IMR-90 (cell line): ENCODE measurements at regions not wholly inside any gene's neighbourhood (a gene's known extent, or its start where the extent isn't known, plus 50 kb on each side); places are given as distances from the start of the nearest gene placed in this dataset.

Experiments used
- ATAC-seq: fragments of 200-7000 bp; cut with Tn5 transposase; 2 replicates; pipeline ENCODE4 v1.9.1; 2020; ENCODE audit warnings: low read depth, mild to moderate bottlenecking, moderate library complexity
- BruUV-seq: library from RNA; stranded (reverse); fragments of 400-500 nt; replicated peaks from 2 replicates; lab custom pipeline; 2021; lab: Mats Ljungman, UMichigan
- CTCF ChIA-PET: fragments of 300-600 bp; formaldehyde crosslinking; extraction: SDS; loops from one replicate; lab custom pipeline; 2021; ENCODE audit warnings: antibody characterized with exemption; lab: Yijun Ruan, JAX
- POLR2A ChIA-PET: fragments of 300-600 bp; sonication (Branson Sonifier 250); formaldehyde crosslinking; loops from one replicate; lab custom pipeline; 2022; ENCODE audit warnings: antibody characterized with exemption; ENCODE audit not compliant: unreplicated experiment; lab: Charles Lee
- DNase-seq: peaks from one replicate; pipeline ENCODE4 v3.0.0; 2013
- H2AFZ ChIP-seq: replicated peaks from 2 replicates; pipeline ENCODE3; 2013; ENCODE audit warnings: low read length, mild to moderate bottlenecking; ENCODE audit not compliant: poor library complexity
- H2AK5ac ChIP-seq: 2 replicates; pipeline ENCODE4 v1.6.1; 2013; ENCODE audit warnings: low read depth, low read length, inconsistent platforms
- H2AK9ac ChIP-seq: replicated peaks from 2 replicates; pipeline ENCODE3; 2013; ENCODE audit warnings: mild to moderate bottlenecking, low read depth, low read length, moderate library complexity; ENCODE audit not compliant: poor library complexity
- H2BK120ac ChIP-seq: 2 replicates; pipeline ENCODE4 v1.6.1; 2013; ENCODE audit warnings: low read depth, low read length, inconsistent platforms
- H2BK15ac ChIP-seq: 3 replicates; pipeline ENCODE4 v1.6.1; 2013; ENCODE audit warnings: low read depth, low read length, inconsistent platforms
- H2BK20ac ChIP-seq: 2 replicates; pipeline ENCODE4 v1.6.1; 2013; ENCODE audit warnings: low read depth, mild to moderate bottlenecking, inconsistent platforms, low read length, moderate library complexity
- H2BK5ac ChIP-seq: 2 replicates; pipeline ENCODE4 v1.6.1; 2013; ENCODE audit warnings: mild to moderate bottlenecking, low read depth, low read length, inconsistent platforms; ENCODE audit not compliant: poor library complexity, severe bottlenecking
- H3K14ac ChIP-seq: replicated peaks from 2 replicates; pipeline ENCODE4 v1.6.1; 2013; ENCODE audit warnings: low read depth, low read length, inconsistent platforms
- H3K18ac ChIP-seq: 2 replicates; pipeline ENCODE4 v1.6.1; 2013; ENCODE audit warnings: low read depth, low read length, control low read depth
- H3K23ac ChIP-seq: 2 replicates; pipeline ENCODE4 v1.6.1; 2013; ENCODE audit warnings: low read depth, low read length, inconsistent platforms
- H3K27ac ChIP-seq: 2 replicates; pipeline ENCODE4 v1.5.1; 2013; ENCODE audit warnings: mild to moderate bottlenecking, control low read depth, low read length; ENCODE audit not compliant: insufficient read depth
- H3K27me3 ChIP-seq: 2 replicates; pipeline ENCODE4 v1.6.1; 2013; ENCODE audit warnings: low read length; ENCODE audit not compliant: control insufficient read depth, insufficient read depth
- H3K36me3 ChIP-seq: 2 replicates; pipeline ENCODE4 v1.6.1; 2013; ENCODE audit warnings: low read length, mixed read lengths; ENCODE audit not compliant: control insufficient read depth, insufficient read depth
- H3K4ac ChIP-seq: 2 replicates; pipeline ENCODE4 v1.6.1; 2013; ENCODE audit warnings: low read depth, low read length, inconsistent platforms
- H3K4me1 ChIP-seq: 2 replicates; pipeline ENCODE4 v1.6.1; 2013; ENCODE audit warnings: low read length, mixed read lengths; ENCODE audit not compliant: control insufficient read depth, insufficient read depth
- H3K4me2 ChIP-seq: 2 replicates; pipeline ENCODE4 v1.6.1; 2013; ENCODE audit warnings: low read depth, mild to moderate bottlenecking, control low read depth, low read length, moderate library complexity
- H3K4me3 ChIP-seq: 2 replicates; pipeline ENCODE4 v1.5.1; 2013; ENCODE audit warnings: low read depth, mild to moderate bottlenecking, control low read depth, low read length, moderate library complexity; ENCODE audit not compliant: insufficient read depth
- H3K56ac ChIP-seq: 2 replicates; pipeline ENCODE4 v1.6.1; 2013; ENCODE audit warnings: low read length, inconsistent platforms; ENCODE audit not compliant: insufficient read depth; ENCODE audit errors: extremely low read depth
- H3K79me1 ChIP-seq, 2 experiments: 2 replicates each; pipeline ENCODE4 v1.6.1; 2013; ENCODE audit warnings: low read length in 2 of 2, inconsistent platforms in 1 of 2, low read depth in 1 of 2
- H3K9ac ChIP-seq: 2 replicates; pipeline ENCODE4 v1.6.1; 2013; ENCODE audit warnings: low read depth, low read length, control low read depth
- H3K9me1 ChIP-seq: 2 replicates; pipeline ENCODE4 v1.6.1; 2013; ENCODE audit warnings: low read length, inconsistent platforms; ENCODE audit not compliant: insufficient read depth
- H3K9me3 ChIP-seq: 2 replicates; pipeline ENCODE4 v1.6.1; 2013; ENCODE audit warnings: low read length; ENCODE audit not compliant: control insufficient read depth, insufficient read depth
- H4K20me1 ChIP-seq: 2 replicates; pipeline ENCODE4 v1.6.1; 2013; ENCODE audit warnings: low read length, inconsistent platforms; ENCODE audit not compliant: insufficient read depth
- H4K5ac ChIP-seq: 2 replicates; pipeline ENCODE4 v1.6.1; 2013; ENCODE audit warnings: mild to moderate bottlenecking, low read depth, low read length, control low read depth
- H4K8ac ChIP-seq, 2 experiments: 2 replicates each; pipeline ENCODE4 v1.6.1; 2013; ENCODE audit warnings: low read depth in 2 of 2, low read length in 2 of 2, control low read depth in 1 of 2, inconsistent platforms in 1 of 2
- H4K91ac ChIP-seq: 2 replicates; pipeline ENCODE4 v1.6.1; 2013; ENCODE audit warnings: low read depth, low read length, inconsistent platforms; ENCODE audit not compliant: insufficient read depth
- MAFK ChIP-seq: IDR thresholded peaks from 2 replicates; pipeline ENCODE4 v1.6.1; 2012; ENCODE audit warnings: low read depth, low read length, improper control_type of control experiment
- WGBS, 2 experiments: methylation state at CpG; one replicate each; pipeline versions ENCODE4 v1.1.5 to v1.1.7; 2013; ENCODE audit warnings: missing lambda C conversion rate in 2 of 2; ENCODE audit not compliant: insufficient read length in 1 of 2; ENCODE audit errors: extremely low coverage in 2 of 2; 5-methylcytosine and 5-hydroxymethylcytosine counted together
- dilution Hi-C: fragments of 300-500 bp; cut with HindIII; formaldehyde crosslinking; loops from one replicate; pipeline ENCODE4 v1.14.3; 2018; ENCODE audit warnings: low sequenced_read_pairs; ENCODE audit not compliant: unreplicated experiment
- in situ Hi-C: fragments of 300-500 bp; cut with MboI; formaldehyde crosslinking; loops from 3 replicates; pipeline ENCODE4 v1.14.3; 2019; ENCODE audit warnings: low sequenced_read_pairs, inconsistent platforms, mixed read lengths
- intact Hi-C: fragments of 100-400 bp; cut with micrococcal nuclease; formaldehyde crosslinking; loops from 2 replicates; pipeline ENCODE4 v1.10.0; 2022
- TF ChIP-seq, protein P1 (sequence below): fragments of 150-350 bp; IDR thresholded peaks from 2 replicates; pipeline ENCODE4 v1.6.1; 2016; ENCODE audit warnings: low read depth, mild to moderate bottlenecking, low read length, moderate library complexity, borderline replicate concordance

DNA sequence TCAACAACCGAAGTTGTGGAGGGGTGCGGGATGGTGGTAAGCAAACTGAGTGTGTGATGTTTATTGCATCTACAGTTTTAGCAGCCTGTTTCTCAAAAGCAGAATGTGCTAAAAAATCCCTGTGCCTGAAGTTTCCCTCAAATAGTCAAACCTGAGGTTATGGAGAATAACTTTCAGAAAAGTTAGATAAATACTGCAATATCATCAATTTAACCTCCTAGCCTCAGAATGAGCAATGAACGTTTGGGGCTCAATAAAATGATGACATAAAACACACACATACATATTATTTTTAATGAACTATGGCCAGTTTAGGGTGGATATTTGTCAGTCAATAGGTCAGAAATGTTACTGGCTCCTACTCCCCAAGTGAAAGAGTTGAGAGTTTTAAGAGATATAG lies 201.6 kb downstream of the SEMA6D start:
- Histone ChIP-seq H4K20me1 (no peaks in the 10 kb centered on the region), H3K27me3 (no peaks in the 10 kb centered on the region), H4K5ac (no peak overlapping the region), H3K4me2 (no peak overlapping the region), H3K4ac (no peak overlapping the region), H3K9me3 (no peaks in the 10 kb centered on the region), H2BK120ac (no peak overlapping the region), H3K79me1 (no peaks in the 10 kb centered on the region), H3K14ac (no peak overlapping the region), H2BK5ac (no peak overlapping the region), H2BK20ac (no peak overlapping the region), H3K18ac (no peak overlapping the region), H3K36me3 (no peaks in the 10 kb centered on the region), H2AK5ac (no peak overlapping the region), H3K56ac (no peak overlapping the region), H3K27ac (no peak overlapping the region), H4K91ac (no peak overlapping the region), H3K4me3 (no peak overlapping the region), H2AFZ (no peak overlapping the region), H3K9ac (no peak overlapping the region), H2BK15ac (no peak overlapping the region), H3K23ac (no peak overlapping the region), H4K8ac (no peak overlapping the region), H3K9me1 (no peaks in the 10 kb centered on the region), H2AK9ac (no peak overlapping the region), H3K4me1 (no peaks in the 10 kb centered on the region)
- ChIA-PET CTCF (no interaction called here), POLR2A (no interaction called here)
- dilution Hi-C loops = no loop called here
- intact Hi-C loops = no loop called here
- ATAC-seq = no peak
- in situ Hi-C loops = no loop called here
- DNase-seq = no peak
- WGBS, 2 experiments = no CpG with 5 or more reads among the region's 3 CpGs
- BruUV-seq = no TSS peak
- TF ChIP-seq, protein P1, sequence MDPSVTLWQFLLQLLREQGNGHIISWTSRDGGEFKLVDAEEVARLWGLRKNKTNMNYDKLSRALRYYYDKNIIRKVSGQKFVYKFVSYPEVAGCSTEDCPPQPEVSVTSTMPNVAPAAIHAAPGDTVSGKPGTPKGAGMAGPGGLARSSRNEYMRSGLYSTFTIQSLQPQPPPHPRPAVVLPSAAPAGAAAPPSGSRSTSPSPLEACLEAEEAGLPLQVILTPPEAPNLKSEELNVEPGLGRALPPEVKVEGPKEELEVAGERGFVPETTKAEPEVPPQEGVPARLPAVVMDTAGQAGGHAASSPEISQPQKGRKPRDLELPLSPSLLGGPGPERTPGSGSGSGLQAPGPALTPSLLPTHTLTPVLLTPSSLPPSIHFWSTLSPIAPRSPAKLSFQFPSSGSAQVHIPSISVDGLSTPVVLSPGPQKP = no peak
- peak; percentile 73 for TF ChIP-seq MAFK
